Activated T-helper 9 cell treated with anti-CD3 and anti-CD28 coated beads, Interleukin-2, amount 50 U/mL, for 16 hours (primary cell): ENCODE measurements at regions not wholly inside any gene's neighbourhood (a gene's known extent, or its start where the extent isn't known, plus 50 kb on each side); places are given as distances from the start of the nearest gene placed in this dataset.

ENCODE experiments used
- DNase-seq: peaks from one replicate; pipeline ENCODE4 v3.0.0-alpha.2; 2020; ENCODE audit warnings: low read depth

DNA sequence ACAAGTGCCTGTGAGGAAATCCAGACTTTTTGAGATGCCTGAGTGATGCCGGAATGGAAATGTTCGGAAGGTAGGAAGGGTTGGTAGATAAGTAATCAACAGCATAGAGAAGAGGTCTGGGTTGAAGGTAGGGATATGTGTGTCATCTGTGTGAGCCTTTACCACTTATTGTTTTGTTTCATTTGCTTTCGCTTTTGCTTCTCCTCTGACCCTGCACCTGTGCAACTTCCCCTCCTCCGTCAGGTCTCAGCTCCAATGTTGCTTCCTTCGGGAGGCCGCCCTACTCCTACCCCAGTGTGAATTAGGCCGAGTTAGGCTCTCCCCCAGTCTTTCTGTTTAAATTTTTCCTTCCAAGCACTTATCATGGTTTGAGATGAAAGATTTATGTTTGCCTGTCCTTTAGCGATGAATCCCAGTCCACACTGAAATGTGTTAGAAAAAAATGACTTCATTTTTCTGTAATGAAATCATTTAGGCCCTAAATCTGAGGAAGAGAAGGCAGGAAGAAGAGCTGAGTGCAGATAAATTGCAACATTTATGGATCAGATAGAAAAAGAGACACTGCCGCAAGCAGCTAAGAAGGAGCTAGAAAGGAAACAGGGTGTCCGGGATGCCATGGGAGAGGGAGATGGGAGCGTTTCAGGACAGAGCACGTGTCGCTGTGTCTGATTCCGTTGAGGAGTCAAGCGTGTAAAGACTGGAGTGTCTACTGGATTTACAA, 139.6 kb upstream of the PELI1 start:
- no peak for DNase-seq

DNA sequence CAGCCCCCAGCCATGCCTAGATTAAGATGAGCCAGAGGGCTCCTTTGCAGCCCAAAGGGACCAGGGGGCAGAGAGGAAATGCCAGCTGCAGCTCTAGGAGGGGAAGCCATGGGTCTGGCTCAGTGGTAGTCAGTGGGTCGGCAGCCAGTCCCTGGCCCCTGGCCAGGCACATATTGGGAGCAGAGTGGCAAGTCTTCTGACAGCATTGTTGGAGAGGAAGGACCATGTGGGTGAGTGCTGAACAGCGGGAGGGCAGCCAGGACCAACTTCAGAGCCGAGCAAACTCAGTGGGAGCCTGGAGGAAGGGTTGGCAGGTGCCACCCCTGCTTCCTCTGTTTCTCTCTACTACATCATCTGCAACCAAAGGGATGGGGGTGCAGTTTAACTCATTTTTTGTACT, 140.5 kb upstream of the PELI1 start:
- DNase-seq: no peak

DNA sequence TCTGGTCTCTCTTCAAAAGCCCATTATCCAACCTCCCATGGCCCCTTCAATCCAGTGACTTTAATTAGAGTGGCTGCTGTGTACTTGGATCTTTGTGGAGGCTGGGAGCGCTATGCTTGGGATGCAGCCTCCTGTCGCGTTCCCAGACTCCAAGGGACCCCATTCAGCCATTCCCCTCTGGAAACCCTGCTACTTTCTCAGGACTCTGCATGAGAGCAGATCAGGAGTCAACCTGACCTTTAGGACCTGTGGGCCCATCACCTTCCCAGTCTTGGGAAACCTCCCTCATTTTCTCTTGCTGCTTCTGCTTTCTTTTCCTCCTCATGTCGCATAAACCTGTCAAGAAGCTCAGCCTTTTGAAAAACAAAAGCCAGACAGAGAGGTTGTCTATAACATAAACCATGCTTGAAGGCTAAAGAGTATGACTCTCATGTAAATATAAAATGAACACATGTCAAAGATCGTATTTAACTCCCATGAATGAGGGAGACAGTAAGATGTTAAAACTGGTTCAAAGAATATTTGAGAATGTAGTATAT, 143.1 kb upstream of the PELI1 start:
- no peak for DNase-seq

DNA sequence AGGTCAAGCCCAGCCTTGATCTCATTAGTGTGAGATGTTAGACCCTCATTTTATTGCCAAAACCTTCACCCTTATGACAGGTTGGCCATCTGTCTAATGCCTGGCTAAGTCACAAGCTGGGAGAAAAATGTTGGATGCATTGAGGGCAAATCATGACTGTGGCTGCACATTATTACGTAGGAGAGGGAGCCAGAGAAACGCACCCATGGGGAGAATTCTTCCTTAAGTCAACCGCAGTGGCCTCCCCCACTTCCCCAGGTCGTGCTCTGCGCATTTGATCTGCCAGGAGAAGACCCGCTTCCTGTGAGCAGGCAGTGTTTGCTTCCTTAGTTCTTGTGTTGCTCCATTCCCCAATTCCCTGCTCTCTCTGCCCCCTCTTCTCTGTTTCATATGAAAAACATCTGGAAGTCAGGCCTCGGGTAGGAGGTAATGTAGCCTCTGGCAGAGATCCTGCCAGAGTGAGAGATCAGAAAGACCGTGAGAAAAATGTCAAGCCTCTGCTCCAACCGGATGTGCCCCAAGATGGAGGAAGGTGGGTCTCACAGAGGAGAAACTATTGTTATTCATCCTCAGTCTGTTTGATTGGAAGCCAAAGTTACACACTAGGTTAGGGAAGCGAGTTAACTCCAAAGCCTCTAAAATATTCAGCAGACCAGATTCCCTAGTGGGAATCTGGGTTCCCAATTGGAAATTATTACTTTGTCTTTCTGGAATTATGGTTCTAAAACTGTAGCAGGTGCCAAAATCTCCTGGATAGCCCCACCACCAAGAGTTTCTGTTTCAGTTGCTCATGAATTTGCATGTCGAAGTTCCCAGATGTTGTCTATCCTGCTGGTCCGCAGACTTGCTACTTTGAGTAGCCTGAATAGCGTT, 144.3 kb upstream of the PELI1 start:
- no peak for DNase-seq

DNA sequence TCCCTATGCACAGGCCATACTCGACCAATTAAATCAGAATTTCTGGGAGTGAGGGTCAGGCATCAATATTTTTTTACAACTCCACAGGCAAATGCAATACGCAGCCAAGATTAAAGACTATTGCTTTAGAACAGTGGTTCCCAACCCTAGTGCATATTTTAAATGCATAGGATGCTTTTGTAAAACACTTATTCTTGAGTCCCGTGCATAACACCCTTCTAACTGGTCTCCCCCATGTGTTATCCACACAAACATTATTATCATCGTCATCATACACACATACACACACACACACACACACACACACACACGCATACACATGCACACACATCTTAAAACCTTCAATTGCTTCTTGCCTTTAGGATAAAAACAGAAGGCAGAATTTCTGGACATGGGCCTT, 145.0 kb upstream of the PELI1 start:
- DNase-seq: no peak

DNA sequence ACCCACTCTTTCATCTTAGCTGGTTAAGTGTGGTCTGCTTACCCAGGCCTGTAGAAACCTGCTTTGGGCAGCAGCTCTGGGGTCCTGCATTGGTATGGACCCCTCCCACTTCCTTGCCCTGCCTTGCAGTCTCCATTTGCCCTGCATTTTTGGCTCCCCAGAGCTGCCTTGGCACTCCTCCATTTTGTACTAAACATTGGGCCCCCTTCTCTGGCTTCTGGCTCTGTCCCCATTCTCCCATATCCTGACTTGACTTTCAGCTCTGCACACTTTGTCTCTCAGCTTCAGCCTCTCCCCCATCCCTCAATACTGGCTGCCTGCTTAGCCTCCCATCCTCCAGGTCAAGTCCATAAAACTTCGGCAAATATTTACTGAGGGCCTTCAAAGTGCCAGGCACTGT, 145.5 kb upstream of the PELI1 start:
- no peak for DNase-seq

DNA sequence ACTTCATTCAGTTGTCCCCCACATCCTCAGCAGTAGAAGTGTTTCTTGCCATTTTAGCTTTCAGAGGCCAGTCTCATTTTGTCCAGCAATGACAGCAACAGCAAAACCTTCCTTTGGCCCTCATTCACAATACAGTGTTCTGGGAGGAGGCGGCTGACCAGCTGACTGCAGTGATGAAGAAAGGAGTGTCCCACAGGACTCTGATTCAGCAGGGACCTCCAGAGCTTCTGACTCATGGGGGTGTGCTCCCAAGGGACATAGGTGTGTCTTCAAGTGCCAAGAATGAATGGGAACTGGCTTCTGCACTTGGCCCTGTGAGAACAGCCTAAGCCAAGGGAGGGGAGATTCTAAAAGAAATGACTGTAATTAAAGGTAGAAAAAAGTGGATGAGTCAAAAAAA, 147.0 kb upstream of the PELI1 start:
- no peak for DNase-seq

DNA sequence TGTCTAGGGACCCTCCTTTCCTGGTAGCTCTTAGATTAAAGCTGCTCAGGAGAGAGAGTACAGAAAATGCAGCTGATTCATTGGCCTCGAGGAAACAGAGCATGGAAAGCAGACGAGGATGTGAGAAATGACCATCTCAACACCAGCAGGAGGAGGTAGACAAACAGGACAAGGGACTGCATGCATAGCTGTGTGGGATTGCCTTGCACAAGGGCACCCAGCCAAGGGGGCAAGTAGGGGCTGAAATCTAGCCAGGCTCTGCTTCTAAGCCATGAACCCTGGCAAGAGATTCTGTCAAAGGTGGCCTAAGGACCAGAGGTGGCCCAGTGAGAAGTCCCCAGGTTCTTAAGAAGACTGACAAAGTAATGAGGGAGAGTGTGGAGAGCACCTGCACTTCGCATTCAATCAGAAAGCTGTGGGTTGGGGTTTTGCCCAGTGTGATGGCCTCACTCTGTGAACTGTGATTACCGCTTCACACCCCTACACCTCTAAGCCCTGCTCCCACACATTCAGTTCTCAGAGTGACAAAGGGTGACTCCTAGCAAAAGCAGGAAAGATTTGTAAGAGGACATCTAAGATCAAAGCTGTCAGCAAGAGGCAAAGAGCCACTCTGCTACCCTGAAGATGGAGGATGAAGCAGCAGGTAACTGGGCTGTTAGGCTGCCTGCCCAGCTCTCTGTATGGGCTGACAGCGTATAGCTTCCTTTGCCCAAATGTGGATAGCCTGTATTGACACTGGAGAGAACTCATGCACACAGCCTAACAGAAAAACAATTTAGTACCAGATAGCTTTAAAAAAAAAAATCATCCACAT, 151.3 kb upstream of the PELI1 start:
- no peak for DNase-seq

DNA sequence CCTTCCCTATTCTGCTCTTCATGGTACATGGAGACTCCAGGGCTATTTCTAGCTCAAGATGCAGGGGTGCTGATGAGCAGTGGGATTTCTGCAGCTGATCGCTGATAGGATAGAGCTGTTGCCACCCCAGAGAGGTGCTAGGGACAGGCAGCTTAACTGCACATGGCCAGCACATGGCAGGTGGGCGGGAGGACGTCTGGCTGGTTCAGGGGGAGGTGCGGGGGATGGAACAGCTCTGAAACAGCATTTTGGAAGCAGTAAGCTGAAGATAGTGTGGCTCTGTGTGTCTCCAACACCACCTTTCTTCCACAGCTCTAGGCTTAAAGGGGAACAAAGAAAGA, 151.9 kb upstream of the PELI1 start:
- no peak for DNase-seq

DNA sequence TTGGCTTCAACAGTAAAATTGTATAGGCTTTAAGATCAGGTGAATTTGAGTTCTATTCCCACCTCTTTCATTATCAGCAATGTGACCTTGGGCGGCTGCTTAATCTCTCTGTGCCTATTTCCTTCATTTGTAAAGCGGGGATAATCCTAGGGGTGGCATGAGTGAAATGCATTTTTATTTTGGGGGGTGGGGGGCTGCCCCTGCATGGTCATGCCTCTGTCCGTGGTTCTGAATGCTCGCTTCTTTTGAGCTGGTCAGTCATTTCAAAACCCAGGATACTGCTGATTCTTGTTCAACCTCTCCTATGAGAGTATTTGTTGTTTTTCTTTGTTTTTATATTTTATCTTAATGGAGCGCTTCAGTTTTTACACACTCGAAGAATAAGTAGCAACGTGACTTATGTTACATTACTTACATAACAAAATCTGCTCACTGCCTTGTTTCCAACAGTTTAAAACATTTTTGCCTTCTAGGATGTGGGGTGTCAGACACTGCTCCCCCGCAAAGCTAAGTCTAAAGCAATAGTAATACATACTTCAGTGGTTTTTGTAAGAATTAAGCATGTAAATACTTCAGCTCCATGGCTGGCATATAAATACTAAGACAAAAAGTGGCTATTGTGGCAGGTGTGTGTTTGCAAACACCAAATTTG, 152.6 kb upstream of the PELI1 start:
- DNase-seq: no peak

DNA sequence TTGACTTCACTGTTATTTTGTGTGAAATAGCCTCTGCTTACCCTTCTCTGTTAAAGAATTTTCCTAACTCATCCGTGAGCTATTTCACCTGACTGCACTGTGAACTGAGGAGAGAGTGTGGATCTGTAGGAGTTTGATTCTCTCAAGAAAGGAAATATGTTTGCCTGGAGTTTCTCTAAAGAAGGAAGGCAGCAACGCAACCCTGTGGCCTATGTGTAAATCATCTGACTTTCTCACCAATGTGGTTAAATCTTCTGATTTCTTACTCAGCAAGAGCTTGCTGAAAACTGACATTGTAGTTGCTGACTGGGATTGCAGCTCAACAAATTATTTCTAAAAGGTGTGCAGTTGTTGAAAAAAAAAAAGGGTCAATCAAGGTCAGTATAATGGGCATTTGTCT, 153.9 kb upstream of the PELI1 start:
- DNase-seq: no peak

DNA sequence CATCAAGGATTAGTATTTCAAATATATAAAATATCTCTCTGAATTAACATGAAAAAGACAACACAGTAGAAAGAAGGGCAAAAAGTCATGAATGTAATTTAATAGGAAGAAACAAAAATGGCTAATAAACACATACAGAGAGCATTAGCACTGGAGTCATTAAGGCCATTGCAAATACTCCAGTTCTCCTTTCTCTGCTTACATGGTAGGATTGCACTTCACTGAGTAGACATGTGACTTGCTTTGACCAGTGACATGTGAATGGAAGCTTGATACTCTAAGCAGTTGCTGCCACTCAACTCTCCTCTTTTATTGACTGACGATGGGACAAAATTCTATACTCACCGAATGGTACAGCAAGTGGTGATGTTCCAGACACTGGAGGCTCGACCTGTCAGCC, 153.9 kb upstream of the LGALSL start:
- no peak for DNase-seq

DNA sequence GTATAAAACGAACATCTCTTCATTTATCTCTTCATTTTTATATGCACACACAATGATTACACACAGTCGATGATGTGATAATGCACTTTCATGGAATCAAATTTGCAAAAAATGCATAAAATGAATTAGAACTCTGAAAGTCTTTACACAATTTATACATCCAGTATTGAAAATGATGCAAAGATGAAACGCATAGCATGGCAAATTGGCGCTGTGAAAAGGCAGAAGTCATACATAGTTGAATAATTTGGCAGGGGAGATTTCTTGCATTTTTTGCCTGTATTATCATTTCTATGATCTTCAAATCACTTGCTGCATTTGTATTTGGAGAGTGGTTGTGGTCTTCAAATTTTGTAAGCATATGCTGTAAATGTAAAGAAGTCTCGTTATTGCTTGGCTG, 150.7 kb upstream of the LGALSL start:
- no peak for DNase-seq

DNA sequence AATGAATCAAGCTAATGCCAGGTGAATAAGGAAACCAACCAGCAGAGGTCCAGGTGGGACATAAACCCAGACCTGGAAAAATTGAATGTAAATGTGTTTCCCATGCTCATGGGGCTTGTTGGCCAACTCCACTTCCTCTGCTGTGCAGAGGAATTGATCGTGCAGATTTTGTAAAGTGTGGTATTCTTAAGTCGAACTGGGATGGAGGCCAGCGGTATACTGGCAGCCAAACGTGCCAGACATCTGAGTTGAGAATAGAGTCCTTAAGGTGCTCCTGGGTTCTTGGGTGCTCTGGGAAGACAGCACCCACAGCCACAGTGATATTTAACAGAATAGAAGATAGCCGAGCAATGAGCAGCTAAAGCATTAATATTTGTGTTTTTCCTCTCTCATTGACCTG, 146.5 kb upstream of the LGALSL start:
- no peak for DNase-seq

DNA sequence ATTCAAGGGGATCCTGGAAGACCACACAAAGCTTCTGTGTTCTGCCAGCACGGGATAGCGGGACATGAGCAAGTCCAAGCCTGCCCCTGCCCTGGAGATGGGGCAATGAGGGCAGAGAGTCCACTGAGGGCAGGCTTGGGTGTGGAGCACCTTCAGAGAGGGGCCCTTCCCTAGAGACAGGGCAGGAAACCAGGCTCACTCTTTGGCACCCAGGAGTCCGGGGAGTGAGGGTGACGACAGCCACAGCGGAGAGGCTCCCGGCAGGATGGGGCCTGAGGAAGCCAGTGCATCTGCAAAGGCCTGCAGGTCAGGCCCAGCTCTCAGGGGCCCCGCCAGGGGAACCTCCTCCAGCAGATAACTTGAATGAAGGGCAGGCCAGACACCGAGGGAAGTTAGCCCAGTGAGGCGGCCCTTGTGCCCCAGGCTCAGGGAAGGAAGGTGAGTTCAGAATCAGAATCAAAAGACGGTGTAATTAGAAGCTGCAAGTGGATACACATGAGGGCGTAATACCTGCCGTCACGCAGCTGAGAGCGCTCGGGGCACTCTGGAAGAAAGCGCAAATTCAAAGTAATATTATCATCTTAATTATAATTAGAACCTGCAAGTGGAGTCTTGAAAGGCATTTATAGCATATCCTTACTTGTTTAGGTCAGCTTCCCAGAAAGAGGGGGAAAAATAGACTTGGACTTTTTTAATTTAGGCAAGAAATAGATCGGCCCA, 142.6 kb upstream of the LGALSL start:
- DNase-seq: no peak

DNA sequence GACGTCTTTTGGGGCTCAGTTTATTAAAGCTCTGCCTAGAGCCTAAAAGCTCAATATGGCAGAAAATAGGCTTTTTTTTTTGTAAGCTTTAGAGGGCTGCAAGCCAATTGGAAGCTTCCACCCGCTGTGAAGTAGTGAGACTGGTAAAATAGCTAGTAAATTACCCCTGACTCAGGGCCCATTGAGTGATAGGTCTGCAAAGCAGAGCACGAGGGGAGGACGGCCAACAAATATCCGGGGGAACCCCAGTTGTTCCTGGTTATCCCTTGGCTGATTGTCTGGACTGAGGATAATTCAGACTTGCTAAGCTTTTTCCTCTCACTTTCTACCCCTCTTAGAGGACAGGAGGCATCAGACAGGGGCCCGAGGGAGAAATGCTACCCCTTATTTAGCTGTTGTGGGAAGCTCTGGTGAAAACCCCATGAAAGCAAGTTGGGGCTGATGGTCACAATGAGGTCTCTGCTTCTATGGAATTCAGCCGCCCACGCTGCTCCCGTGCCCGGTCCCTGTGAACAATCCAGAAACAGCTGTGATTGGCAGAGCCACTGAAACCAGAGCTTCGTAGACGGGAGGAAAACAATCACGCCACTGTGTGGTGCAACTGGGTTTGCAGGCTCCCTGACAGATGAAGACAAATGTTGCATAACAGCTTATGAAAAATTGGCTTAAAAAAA, 141.9 kb upstream of the LGALSL start:
- DNase-seq: no peak

DNA sequence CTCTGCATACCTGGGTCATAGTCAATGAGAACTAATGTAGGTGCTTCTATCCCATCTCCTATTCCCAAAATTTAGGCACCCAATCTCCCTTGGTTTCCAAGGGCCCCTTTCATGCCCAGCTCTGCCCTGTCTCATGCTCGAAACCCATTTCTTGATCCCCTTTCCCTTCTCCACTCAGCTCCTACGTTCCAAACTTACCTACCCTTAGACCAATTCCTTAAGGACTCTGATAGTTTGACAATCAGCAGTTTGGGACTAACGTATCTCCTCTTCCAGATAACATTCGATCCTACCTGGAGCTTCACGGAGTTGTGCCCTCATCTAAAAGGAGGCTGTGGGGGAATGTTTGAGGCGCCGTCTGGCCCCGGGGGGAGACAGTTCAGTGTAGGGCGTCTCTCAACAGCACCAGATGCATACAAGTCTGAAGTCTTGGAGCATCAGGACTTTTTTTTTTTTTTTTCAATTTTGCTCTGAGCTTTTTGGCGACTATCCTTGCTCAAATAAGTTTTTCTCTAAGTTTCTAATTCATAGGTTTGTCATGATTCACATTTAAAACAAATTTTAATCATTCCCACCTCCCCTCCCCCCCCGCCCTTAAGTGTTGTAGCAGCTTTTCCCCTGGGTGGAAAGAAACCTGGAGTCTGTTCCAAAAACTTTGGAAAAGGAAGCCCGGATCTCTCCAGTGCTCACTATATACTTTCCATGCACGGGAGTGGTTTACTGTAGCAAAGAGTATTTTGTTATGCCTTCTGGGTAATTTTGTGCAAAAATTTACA, 141.2 kb upstream of the LGALSL start:
- no peak for DNase-seq

DNA sequence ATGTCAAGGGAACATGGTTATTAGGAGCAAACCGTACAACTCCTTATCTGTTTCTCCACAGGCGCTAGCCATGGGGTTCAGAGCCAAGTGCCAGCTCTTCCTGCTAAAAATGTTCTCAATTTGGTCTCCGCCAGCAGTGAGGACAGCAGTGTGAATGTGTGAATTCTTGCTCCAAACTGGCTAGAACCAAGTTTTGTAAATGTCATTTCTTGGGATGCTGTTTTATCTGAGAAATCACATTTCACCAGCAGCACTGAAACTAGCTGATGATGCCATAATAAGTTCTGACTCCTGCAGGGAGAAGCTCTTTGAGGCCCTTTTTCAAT, 140.6 kb upstream of the LGALSL start:
- no peak for DNase-seq

DNA sequence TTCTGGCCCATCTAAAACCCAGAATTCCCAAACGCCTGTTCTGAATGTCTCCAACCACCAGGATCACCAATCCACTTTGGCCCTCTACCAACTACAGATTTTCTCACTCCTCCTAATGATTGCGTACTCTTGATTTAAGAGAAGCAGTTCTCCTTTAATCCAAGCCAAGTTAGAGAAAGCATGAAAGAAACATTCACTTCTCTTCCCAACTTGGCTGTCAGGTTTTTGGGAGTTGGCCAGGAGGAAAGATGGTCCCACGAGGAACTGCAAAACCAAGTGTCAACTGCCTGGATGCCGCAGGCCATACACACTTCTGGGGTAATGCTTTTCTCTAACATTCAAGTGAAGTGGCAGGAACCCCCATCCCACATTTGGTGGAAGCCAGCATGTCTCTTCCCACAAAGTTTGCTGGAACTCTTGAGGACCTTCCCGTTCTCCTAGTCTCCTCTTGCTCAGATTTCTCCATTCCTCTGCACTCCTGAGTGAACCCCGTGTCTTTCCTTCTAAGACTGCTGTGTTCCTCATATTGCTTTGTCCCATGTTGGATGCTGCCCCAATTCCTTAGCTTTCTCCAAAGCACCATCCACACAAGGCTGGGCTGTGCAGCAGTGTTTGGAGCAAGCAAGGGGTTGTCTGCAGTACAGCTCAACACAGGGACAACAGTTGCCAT, 138.5 kb upstream of the LGALSL start:
- no peak for DNase-seq
